Neutrophil (primary cell): ENCODE measurements at regions not wholly inside any gene's neighbourhood (a gene's known extent, or its start where the extent isn't known, plus 50 kb on each side); places are given as distances from the start of the nearest gene placed in this dataset.

Experiments used
- H3K27ac ChIP-seq: fragments of 200-600 bp; sonication (generic); 2 replicates; pipeline ENCODE4 v1.5.1; 2016; ENCODE audit warnings: mild to moderate bottlenecking, moderate library complexity
- H3K27me3 ChIP-seq: fragments of 200-600 bp; sonication (generic); 2 replicates; pipeline ENCODE4 v1.6.0; 2016; ENCODE audit warnings: mild to moderate bottlenecking
- H3K36me3 ChIP-seq: fragments of 200-600 bp; sonication (generic); 2 replicates; pipeline ENCODE4 v1.5.1; 2017
- H3K4me1 ChIP-seq, 2 experiments: fragments of 200-600 bp in 1 of 2; sonication (generic) in 1 of 2; 1 replicate in 1 of 2; 2 replicates in 1 of 2; pipeline versions ENCODE4 v1.5.1 to v1.6.1; 2013 to 2016; ENCODE audit warnings: low read depth in 1 of 2, low read length in 1 of 2, mild to moderate bottlenecking in 1 of 2, moderate library complexity in 1 of 2; ENCODE audit not compliant: control insufficient read depth in 1 of 2, insufficient read depth in 1 of 2
- H3K4me3 ChIP-seq, 2 experiments: fragments of 200-600 bp in 1 of 2; sonication (generic) in 1 of 2; 1 replicate in 1 of 2; 2 replicates in 1 of 2; pipeline ENCODE4 v1.5.1; 2013 to 2016; ENCODE audit warnings: low read depth in 1 of 2, low read length in 1 of 2, mild to moderate bottlenecking in 1 of 2, moderate library complexity in 1 of 2
- H3K9me3 ChIP-seq: fragments of 200-600 bp; sonication (generic); 2 replicates; pipeline ENCODE4 v1.5.1; 2016
- TF ChIP-seq, protein P1 (sequence below): fragments of 200-600 bp; sonication (generic); IDR thresholded peaks from 2 replicates; pipeline ENCODE4 v1.5.1; 2016; ENCODE audit warnings: antibody characterized with exemption

DNA sequence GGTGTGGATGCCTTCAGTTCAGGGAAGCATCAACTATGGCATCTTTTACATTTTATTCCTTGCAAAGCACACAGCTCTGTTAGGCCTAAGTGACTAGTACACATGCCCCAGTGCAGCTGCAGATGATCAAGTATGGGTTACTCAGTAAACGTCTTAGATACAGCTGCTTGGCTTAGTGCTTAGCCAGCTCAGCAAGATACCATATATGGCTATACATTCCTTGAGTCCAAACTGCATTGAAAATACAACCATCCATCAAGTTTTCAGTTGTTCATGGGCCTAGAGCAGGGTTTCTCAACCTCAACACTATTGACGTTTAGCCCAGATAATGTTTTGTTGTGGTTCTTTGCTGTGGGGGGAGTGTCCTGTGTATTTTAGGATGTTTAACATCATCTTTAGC lies 769.9 kb downstream of the TSN start:
- Histone ChIP-seq H3K9me3 (no peaks in the 10 kb centered on the region), H3K27ac (no peak overlapping the region), H3K4me1 (no peaks in the 10 kb centered on the region), H3K36me3 (no peaks in the 10 kb centered on the region), H3K27me3 (no peaks in the 10 kb centered on the region), H3K4me3 (no peak overlapping the region)
- TF ChIP-seq, protein P1, sequence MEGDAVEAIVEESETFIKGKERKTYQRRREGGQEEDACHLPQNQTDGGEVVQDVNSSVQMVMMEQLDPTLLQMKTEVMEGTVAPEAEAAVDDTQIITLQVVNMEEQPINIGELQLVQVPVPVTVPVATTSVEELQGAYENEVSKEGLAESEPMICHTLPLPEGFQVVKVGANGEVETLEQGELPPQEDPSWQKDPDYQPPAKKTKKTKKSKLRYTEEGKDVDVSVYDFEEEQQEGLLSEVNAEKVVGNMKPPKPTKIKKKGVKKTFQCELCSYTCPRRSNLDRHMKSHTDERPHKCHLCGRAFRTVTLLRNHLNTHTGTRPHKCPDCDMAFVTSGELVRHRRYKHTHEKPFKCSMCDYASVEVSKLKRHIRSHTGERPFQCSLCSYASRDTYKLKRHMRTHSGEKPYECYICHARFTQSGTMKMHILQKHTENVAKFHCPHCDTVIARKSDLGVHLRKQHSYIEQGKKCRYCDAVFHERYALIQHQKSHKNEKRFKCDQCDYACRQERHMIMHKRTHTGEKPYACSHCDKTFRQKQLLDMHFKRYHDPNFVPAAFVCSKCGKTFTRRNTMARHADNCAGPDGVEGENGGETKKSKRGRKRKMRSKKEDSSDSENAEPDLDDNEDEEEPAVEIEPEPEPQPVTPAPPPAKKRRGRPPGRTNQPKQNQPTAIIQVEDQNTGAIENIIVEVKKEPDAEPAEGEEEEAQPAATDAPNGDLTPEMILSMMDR = no peak

DNA sequence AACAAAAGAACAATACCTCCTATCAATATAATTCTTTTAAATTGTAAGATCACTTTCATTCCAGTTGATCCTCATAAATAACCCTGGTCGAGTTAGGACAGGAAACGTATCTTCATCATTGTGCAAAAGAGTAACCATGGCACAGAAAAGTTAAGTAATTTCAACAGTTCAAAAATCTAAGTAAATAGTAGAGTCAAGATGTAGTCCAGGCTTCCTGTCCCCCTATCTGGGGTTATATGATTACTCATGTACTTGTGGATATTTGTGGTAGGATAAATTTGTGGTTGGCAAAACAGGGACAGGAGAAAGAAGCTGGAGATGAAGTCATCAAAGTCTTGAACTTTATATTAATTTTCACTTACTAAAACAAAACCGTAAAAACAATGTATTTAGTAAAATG lies 772.6 kb downstream of the TSN start:
- TF ChIP-seq, protein P1 = no peak
- no peaks in the 10 kb centered on the region for H3K4me1 ChIP-seq
- H3K9me3 ChIP-seq = no peaks in the 10 kb centered on the region
- H3K27me3 ChIP-seq = no peaks in the 10 kb centered on the region
- H3K4me3 ChIP-seq = no peak overlapping the region
- no peaks in the 10 kb centered on the region for H3K36me3 ChIP-seq
- no peak overlapping the region for H3K27ac ChIP-seq

DNA sequence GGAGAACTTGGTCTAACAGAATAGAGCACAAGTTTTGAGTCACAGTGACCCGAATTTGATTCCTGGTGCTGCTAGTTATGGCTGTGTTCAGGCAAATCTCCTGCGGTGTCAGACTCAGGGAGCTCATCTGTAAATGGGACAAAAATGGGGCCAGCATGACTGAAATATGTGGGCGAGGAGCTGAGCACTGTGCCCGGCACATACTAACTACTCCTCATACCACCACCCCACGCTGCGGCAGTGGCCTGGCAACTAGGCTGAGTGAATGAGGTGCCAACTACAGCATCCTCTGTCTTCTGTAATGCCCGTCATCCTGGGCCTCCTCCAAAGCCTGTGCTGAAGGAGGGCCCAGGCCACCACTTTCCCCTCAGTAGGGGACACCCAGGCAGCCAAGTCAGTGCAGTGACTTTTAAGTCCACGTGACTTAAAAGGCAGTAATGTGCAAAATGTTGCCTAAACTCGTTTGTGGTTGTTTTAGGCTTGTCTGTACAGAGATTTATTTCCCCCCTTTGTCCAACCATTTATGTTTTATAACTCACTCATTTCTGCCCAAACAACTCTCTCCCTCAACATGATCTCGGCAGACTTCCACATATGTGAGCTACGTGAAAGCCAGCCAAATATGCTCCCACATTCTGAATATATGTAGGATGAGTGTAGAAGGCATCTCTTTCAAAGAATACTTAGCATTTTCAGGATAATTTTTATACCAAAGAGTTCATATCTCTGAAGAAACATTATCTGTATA lies 773.7 kb downstream of the TSN start:
- no peaks in the 10 kb centered on the region for H3K9me3 ChIP-seq
- H3K4me3 ChIP-seq = no peak overlapping the region
- TF ChIP-seq, protein P1 = no peak
- H3K27ac ChIP-seq = no peak overlapping the region
- H3K36me3 ChIP-seq = no peaks in the 10 kb centered on the region
- H3K4me1 ChIP-seq = no peaks in the 10 kb centered on the region
- H3K27me3 ChIP-seq = no peaks in the 10 kb centered on the region

DNA sequence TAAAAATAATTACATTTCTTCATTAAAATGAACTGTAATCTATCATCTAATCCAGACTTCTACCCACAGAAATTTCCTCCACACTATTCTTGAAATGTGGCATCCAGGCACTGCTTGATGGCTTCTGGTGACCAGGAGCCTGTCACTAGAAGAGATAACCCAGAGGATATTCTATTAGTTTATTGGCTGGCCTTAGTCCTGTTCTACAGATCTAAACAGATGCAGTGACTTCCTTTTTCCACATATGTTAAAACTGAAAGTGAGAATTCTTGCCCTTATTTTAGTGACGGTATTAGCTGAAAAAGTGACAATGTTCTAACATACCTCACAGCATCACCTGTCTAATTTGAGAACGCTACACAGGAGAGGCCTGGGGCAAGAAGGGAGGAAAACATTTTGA lies 775.4 kb downstream of the TSN start:
- TF ChIP-seq, protein P1 = no peak
- Histone ChIP-seq H3K4me1 (no peaks in the 10 kb centered on the region), H3K27me3 (no peaks in the 10 kb centered on the region), H3K36me3 (no peaks in the 10 kb centered on the region), H3K9me3 (no peaks in the 10 kb centered on the region), H3K27ac (no peak overlapping the region), H3K4me3 (no peak overlapping the region)

DNA sequence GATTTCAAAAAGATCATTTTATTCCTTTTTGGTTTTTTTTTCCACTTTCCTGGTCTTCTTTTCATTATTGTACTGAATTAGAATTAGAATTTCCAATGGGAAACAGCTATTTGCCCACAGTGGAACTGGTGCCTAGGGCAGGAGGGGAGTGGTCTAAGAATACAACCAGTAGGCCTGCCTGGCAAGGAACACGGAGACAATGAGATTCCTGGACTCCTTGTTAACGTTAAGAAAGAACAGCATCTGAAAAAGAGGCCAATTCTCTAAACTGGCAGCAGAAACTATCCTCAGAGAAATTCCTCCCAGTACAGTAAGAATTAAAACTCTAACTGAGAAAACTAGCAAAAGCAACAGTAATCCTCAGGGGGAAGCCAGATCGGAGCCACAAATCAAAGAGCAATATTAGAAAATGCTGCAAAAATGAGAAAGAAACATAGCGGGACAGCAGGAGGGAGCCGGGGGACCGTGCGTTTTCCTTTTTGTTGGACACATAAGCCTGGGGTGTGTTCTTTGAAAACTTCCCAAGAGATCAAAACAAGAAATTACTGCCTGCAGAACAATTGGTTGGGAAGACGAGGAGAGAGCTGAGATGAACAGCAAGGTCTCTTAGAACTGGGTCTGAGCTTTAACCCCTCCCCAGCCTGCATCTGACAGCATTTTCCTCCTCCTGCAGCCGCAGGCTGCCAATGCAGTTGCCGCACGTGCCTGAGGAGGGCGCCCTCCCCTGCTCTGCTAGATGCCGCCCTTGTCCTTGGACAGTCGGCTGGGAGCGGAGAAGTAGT lies 776.0 kb downstream of the TSN start:
- no peaks in the 10 kb centered on the region for H3K36me3 ChIP-seq
- TF ChIP-seq, protein P1 = no peak

More for the DNA sequence above, 776.0 kb downstream of the TSN start:
- Histone ChIP-seq H3K9me3 (no peaks in the 10 kb centered on the region), H3K4me3 (no peak overlapping the region), H3K4me1 (no peaks in the 10 kb centered on the region), H3K27me3 (no peaks in the 10 kb centered on the region), H3K27ac (no peak overlapping the region)
